Osteocyte (in vitro differentiated cells): ENCODE measurements at regions not wholly inside any gene's neighbourhood (a gene's known extent, or its start where the extent isn't known, plus 50 kb on each side); places are given as distances from the start of the nearest gene placed in this dataset.

Experiments used
- DNase-seq: peaks from one replicate; pipeline ENCODE4 v3.0.0; 2021; ENCODE audit warnings: mixed read lengths; ENCODE audit not compliant: unreplicated experiment; ENCODE audit errors: extremely low spot score
- H3K27ac Mint-ChIP-seq: one replicate; pipeline ENCODE4 v1.8.0; 2021; ENCODE audit warnings: mild to moderate bottlenecking, mixed read lengths; ENCODE audit not compliant: unreplicated experiment
- H3K27me3 Mint-ChIP-seq: one replicate; pipeline ENCODE4 v1.8.0; 2021; ENCODE audit warnings: mixed read lengths; ENCODE audit not compliant: unreplicated experiment
- H3K36me3 Mint-ChIP-seq: one replicate; pipeline ENCODE4 v1.8.0; 2021; ENCODE audit warnings: mixed read lengths; ENCODE audit not compliant: unreplicated experiment
- H3K4me1 Mint-ChIP-seq: one replicate; pipeline ENCODE4 v1.8.0; 2021; ENCODE audit warnings: mixed read lengths; ENCODE audit not compliant: unreplicated experiment
- H3K4me3 Mint-ChIP-seq: one replicate; pipeline ENCODE4 v1.8.0; 2021; ENCODE audit warnings: mild to moderate bottlenecking, moderate library complexity, mixed read lengths; ENCODE audit not compliant: unreplicated experiment
- H3K9me3 Mint-ChIP-seq: one replicate; pipeline ENCODE4 v1.8.0; 2021; ENCODE audit warnings: mixed read lengths; ENCODE audit not compliant: unreplicated experiment
- TF ChIP-seq, protein P1 (sequence below): fragments of 200-600 bp; sonication (generic); IDR thresholded peaks from 2 replicates; pipeline ENCODE4 v1.5.0; 2021; ENCODE audit warnings: antibody characterized with exemption, mild to moderate bottlenecking, moderate library complexity

DNA sequence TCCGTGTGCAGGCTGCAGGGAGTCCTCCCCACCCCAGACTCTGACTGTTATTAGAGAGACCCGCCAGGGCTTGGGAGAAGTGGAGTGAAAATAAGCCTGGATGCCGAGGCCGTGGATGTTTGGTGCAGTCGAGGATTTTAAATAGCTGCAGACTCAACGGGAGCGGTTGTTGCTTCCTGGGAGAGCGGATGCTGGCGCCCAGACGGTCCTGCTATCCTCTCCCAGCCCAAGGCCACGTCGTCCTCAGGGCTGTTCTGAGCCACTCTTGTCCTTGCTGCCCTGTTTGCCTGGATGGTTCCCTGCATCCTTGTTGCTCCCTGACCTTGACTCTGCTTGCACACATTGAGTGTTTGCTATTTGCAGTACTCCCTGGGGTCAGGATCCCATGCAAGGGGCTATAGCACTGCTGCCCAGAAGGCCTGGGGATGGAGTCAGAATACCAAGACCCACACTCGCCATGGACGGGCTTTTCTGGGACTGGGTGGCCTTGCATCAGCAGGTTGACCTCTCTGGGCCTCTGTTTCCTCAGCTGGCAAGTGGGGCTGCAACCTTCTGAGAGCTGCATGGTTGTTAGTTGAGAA, 205.3 kb upstream of the C1orf174 start:
- no peaks in the 10 kb centered on the region for H3K4me1 Mint-ChIP-seq
- DNase-seq: no peak
- H3K27me3 Mint-ChIP-seq: no peaks in the 10 kb centered on the region
- H3K27ac Mint-ChIP-seq: no peak overlapping the region
- H3K4me3 Mint-ChIP-seq: no peak overlapping the region
- TF ChIP-seq, protein P1, sequence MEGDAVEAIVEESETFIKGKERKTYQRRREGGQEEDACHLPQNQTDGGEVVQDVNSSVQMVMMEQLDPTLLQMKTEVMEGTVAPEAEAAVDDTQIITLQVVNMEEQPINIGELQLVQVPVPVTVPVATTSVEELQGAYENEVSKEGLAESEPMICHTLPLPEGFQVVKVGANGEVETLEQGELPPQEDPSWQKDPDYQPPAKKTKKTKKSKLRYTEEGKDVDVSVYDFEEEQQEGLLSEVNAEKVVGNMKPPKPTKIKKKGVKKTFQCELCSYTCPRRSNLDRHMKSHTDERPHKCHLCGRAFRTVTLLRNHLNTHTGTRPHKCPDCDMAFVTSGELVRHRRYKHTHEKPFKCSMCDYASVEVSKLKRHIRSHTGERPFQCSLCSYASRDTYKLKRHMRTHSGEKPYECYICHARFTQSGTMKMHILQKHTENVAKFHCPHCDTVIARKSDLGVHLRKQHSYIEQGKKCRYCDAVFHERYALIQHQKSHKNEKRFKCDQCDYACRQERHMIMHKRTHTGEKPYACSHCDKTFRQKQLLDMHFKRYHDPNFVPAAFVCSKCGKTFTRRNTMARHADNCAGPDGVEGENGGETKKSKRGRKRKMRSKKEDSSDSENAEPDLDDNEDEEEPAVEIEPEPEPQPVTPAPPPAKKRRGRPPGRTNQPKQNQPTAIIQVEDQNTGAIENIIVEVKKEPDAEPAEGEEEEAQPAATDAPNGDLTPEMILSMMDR: no peak
- peaks cover 16% of the 10 kb centered on the region for H3K9me3 Mint-ChIP-seq
- H3K36me3 Mint-ChIP-seq: no peaks in the 10 kb centered on the region

DNA sequence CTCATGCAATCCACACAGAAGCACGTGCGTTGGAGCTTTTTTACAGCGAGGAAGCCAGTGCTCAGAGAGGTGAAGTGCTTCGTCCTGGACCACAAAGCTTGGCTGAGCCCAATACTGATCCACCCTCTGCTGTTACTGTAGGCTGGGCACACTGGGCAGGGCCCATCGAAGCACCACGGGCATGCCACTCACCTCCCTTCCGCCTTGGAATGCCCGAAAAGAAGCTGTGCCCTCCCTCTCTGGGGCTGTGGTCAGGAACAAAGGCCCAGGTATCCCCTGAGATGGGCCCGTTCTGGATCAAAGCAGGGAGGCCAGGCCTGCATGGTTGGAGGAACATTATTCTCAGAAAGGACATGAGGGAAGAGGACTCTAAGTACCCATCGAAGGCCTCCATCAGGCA, 206.7 kb upstream of the C1orf174 start:
- DNase-seq: no peak
- Mint-ChIP-seq H3K27ac (no peak overlapping the region), H3K4me1 (no peaks in the 10 kb centered on the region), H3K36me3 (no peaks in the 10 kb centered on the region), H3K9me3 (peaks cover 14% of the 10 kb centered on the region), H3K4me3 (no peak overlapping the region), H3K27me3 (no peaks in the 10 kb centered on the region)
- TF ChIP-seq, protein P1: no peak

DNA sequence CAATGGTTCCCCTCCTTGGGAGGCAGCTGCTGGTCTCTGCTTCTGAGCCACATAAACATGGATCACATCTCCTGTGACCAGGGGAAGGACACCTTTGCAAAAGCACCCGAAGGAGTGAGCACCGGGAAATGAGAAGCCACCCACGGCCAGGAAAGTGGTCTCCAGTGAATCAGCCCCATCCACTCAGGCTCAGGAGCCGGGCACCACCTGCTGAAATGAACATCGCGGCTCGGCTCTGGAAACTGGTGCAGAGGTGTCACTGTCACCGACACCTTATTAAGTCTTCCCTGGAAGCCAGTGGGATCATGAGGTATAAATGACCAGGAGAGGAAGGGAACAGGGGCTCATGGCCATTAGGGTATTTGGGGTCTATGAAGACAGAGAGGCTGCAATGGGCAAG, 207.2 kb upstream of the C1orf174 start:
- no peak for DNase-seq
- TF ChIP-seq, protein P1: no peak
- Mint-ChIP-seq H3K36me3 (no peaks in the 10 kb centered on the region), H3K27ac (no peak overlapping the region), H3K9me3 (peaks cover 13% of the 10 kb centered on the region), H3K27me3 (no peaks in the 10 kb centered on the region), H3K4me3 (no peak overlapping the region), H3K4me1 (no peaks in the 10 kb centered on the region)

DNA sequence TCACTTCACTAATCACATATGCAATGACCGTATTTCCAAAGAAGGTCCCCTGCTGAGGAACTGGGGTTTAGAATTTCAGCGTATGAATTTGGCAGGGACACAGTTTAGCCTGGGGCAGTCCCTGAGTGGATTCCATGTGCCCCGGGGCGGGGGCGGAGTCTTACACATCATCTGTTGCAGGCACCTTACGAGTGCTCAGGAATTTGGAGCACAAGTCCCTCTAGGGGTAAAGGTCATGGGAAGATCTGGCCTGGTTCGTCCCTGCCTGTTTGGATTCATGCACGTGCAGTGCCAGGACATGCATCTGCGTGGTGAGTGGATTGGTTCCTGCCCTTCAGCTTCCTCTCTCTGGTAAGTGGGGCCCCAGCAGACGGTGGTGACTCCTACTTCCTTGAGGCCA, 208.3 kb upstream of the C1orf174 start:
- DNase-seq: no peak
- peaks cover 15% of the 10 kb centered on the region for H3K9me3 Mint-ChIP-seq
- no peak overlapping the region for H3K27ac Mint-ChIP-seq

DNA sequence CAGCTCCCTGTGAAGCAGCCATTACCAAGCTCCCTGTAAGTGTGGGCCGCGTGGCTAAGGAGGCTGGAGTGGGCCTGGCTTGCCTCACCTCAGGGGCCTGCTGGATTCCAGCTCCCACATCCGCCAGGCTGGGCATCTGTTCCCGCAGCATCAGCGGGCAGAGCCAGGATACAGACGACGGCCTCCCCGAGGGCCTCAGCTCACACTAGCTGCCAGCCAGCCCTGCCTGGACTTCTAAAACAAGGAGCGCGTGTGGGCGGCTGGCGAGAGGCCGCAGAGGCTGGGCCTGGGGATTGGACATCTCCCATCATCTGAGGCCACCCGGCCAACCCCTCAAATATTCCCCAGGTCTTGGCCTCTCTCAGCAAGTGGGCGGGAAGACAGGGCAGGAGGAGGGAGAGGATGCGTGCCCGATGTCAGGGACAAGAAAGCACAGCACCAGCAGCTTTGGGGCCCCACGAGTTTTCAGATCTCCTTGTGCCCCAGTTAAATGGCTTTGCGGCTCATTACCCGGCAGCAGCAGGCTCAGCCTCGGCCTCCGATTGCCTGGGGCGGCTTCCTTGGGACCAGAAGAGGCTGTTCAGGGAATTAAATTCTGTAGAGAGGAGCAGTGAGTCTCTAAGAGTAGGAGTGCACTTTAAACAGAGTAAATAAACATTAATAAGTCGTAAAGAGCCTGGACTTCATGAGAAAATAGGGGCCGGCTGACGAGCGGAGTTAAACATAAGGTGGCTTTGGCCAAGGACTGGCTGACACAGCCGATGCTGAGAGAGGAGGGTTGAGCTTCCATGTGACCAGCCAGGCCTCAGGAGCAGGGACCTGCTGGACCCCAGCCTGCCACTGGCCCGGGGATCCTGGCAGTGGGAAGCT, 208.9 kb upstream of the C1orf174 start:
- H3K27ac Mint-ChIP-seq: no peak overlapping the region
- no peak overlapping the region for H3K4me3 Mint-ChIP-seq
- no peaks in the 10 kb centered on the region for H3K27me3 Mint-ChIP-seq
- H3K9me3 Mint-ChIP-seq: peaks cover 20% of the 10 kb centered on the region
- H3K4me1 Mint-ChIP-seq: no peaks in the 10 kb centered on the region
- no peaks in the 10 kb centered on the region for H3K36me3 Mint-ChIP-seq
- no peak for DNase-seq
- TF ChIP-seq, protein P1: no peak

More for the DNA sequence above, 208.3 kb upstream of the C1orf174 start:
- no peak overlapping the region for H3K4me3 Mint-ChIP-seq
- no peaks in the 10 kb centered on the region for H3K4me1 Mint-ChIP-seq
- no peaks in the 10 kb centered on the region for H3K36me3 Mint-ChIP-seq
- TF ChIP-seq, protein P1: no peak
- H3K27me3 Mint-ChIP-seq: no peaks in the 10 kb centered on the region
